NOMO-1 (cell line): ENCODE measurements at regions not wholly inside any gene's neighbourhood (a gene's known extent, or its start where the extent isn't known, plus 50 kb on each side); places are given as distances from the start of the nearest gene placed in this dataset.

ENCODE experiments used
- DNase-seq, 2 experiments: peaks; one replicate each; lab custom pipeline; 2025; ENCODE audit not compliant: unreplicated experiment in 2 of 2; lab: John Stamatoyannopoulos, UW

- no peak for DNase-seq
Measured at GRCh38 chr2:81979086-81979485, 1674.5 kb upstream of the LRRTM1 start.

DNA sequence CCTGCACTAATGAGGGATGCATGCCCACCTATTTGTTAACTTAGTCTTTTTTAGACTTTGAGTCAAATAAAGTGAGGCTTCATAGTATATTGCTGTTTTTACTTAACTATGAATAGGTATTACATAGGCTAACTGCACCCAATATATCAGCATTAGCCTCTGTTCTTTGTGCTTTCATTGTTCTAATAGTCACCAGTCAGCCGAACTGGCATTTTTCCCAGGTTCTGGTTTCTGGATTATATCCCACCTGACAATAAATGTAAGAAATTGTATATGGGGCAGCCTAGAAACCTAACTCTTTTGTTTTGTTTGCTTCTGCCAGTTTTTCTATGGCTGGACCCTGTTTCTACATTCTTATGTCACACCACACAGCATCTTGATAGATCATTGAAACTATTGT, 1672.4 kb upstream of the LRRTM1 start:
- DNase-seq = no peak

- no peak for DNase-seq
Measured at GRCh38 chr2:81974216-81974615, 1669.7 kb upstream of the LRRTM1 start.

- no peak for DNase-seq
Measured at GRCh38 chr2:81942876-81943275, 1638.3 kb upstream of the LRRTM1 start.

DNA sequence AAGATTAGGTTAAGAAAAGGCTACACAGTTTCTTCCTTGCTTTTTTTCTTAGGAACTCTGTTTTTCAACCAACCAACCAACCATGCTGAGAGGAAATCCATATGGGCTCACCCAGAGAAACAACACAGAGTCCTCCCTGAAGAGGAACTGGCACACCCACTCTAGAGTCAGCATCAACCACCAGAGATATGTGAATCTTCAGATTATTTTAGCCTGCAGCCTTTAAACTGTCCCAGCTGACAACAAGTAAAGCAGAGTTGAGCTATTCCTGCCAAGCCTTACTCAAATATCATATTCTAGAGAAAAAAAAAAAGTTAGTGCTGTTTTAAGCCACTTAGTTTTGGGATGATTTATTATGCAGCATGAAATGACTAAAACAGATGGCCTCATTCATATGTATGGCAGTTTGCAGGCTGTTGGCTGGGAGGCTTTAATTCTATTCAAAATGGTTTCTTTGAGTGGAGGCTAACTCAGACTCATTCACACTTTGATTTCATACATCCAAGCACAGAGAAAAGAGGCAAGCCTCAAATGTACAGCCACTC, 1637.7 kb upstream of the LRRTM1 start:
- no peak for DNase-seq

DNA sequence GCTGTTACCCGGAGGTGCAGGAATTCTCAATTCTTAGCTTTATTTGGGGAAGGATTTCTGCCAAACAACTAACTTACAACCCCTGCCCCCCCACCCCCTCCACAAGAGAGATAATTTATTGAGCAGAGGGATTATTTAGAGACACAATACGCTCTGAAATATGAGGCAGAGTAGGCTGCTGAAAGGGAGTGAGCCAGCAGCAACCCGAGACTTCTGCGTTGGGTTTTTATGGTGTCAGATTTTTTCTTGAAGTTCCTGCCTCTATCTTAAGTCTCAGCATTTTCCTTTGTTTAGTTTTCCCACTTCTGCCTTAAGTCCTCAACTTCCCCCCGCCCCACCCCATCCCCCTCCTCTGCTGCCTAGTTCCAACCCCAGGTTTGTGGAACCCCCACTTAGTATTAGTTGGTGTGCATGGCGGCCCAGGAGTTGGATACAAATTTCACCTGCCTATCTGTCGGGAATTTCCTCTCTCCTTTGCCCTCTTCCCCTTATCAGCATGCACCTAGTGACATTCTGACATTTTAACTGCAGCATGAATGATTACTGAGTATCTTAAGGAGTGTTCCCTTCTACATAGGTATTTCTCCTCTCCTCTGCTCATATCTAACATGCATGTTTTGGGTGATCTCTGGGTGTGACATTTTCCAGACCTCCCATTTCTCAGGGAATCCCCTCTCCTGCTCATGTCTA, 1635.9 kb upstream of the LRRTM1 start:
- no peak for DNase-seq

GRCh38 chr2:81937944-81938343, 1633.4 kb upstream of the LRRTM1 start:
- no peak for DNase-seq

GRCh38 chr2:81903534-81903933, 1599.0 kb upstream of the LRRTM1 start:
- DNase-seq = no peak

DNA sequence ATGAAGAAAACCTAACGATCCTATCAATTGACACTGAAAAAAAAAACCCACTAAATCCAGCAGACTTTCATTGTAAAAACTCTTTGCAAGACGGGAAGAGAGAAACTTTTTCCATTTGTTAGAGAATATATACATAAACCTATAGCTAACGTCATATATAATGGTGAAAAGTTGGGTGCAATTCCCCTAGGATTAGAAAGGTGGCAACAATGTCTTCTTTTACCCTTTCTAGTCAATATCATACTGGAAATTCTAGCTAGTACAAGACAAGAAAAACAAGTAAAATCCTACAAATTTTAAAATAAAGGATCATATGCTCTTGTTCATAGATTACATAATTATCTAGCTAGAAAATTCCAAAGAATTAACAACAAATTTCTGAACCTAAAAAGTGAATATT, 1596.5 kb upstream of the LRRTM1 start:
- no peak for DNase-seq

GRCh38 chr2:81895620-81896250, 1591.2 kb upstream of the LRRTM1 start:
- no peak for DNase-seq

- DNase-seq = no peak
Measured at GRCh38 chr2:81894451-81894990, 1590.0 kb upstream of the LRRTM1 start.

DNA sequence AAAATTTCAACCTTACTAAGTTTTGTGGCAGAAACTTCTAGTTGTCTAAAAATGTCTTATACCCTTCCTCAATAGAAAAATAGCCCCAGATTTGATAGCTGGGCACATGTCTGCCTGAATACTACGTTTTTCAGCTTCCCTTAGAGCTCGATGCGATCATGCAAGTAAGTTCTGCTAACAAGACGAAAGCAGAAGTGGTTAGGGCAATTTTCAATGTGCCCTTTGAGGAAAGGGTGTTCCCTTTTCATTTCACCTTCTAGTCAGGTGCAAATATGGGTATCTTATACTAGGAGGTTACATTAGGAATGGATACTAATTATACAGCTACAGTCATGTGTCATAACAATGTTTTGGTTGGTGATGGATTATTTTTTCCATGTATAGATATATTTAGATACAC, 1572.1 kb upstream of the LRRTM1 start:
- DNase-seq = peak; percentile 0 to 11

- no peak for DNase-seq
Measured at GRCh38 chr2:81872006-81872405, 1567.5 kb upstream of the LRRTM1 start.

- DNase-seq = no peak
Measured at GRCh38 chr2:81870119-81870518, 1565.6 kb upstream of the LRRTM1 start.

- no peak for DNase-seq
Measured at GRCh38 chr2:81858998-81859397, 1554.4 kb upstream of the LRRTM1 start.

GRCh38 chr2:81853341-81853740, 1548.8 kb upstream of the LRRTM1 start:
- DNase-seq = no peak

- no peak for DNase-seq
Measured at GRCh38 chr2:81852651-81853050, 1548.1 kb upstream of the LRRTM1 start.

DNA sequence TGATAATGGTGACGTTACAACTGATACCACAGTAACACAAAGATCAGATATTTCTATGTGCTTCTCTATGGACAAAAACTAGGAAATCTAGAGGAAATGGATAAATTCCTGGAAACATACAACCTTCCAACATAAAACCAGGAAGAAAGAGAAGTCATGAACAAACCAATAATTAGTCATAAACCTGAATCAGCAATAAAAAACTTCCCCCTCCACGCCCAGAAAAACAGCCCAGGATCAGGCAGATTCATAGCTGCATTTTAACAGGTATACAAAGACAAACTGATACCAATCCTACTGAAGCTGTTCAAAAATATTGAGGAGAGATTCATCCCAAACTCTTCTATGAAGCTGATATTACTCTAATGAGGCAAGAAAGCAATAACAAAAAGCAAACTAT, 1535.2 kb upstream of the LRRTM1 start:
- DNase-seq = no peak

DNA sequence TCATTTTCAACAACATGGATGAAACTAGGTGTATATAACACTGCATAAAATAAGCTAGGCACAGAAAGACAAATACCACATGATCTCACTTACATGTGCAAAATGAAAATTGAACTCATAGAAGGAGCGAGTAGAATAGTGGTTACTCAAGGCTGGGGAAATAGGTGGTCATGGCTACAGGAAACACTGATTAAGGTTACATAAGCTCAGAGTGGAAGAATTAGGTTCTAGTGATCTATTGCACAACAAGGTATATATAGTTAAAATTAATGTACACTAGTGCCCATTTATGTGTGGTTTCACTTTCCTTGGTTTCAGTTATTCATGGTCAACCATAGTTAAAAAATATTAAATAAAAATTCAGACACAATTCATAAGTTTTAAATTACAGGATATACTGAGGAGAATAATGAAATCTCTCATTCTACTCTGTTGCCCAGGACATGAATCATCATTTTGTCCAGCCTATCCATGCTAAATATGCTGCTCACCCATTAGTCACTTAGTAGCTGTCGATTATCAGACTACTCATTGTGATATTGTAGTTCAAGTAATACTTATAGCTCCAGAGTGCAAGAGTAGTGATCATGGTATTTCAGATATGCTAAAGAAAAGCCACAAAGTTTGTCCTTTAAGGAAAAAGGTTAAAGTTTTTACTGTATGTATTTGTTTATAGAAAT, 1530.9 kb upstream of the LRRTM1 start:
- DNase-seq = peak in 1 of 2 experiments; percentile 1

- DNase-seq = no peak
Measured at GRCh38 chr2:81786811-81787210, 1482.3 kb upstream of the LRRTM1 start.

DNA sequence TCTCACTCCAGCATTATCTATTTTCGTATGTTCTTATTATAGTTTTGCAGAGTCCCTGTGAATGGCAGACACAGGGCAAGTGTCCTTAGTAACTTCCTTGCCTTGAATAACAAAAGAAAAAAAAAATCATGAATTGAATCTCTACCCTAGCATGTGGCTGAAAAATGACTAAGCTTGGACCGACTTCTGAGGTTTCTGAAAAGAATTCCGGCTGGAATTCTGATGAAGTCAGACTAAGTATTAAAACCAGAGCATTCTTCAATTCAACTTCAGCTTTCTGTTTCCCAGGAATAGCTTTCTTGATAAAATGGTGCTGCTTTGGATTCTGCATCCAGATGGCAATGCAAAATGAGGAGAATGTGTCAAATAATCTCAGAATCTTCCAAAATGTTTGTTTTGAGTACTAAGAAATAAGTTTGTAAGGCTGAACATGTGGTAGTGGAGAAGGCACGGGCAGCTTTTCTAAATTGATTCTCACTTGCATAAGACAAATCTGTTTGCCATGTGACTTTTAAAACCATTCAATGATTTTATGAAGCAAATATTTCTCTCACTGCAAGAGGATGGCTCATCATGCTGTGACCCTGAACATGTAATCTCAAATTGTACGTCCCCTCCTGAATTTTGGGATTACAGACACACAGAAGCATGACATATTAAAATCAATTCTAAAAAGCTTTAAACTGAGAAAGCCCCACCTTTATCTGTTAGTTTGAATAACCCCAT, 1462.8 kb upstream of the LRRTM1 start:
- DNase-seq = no peak
